HAP-1 (cell line): ENCODE measurements at regions not wholly inside any gene's neighbourhood (a gene's known extent, or its start where the extent isn't known, plus 50 kb on each side); places are given as distances from the start of the nearest gene placed in this dataset.

ENCODE experiments used
- DNase-seq, 2 experiments: peaks; one replicate each; pipeline ENCODE4 v3.0.0-alpha.2; 2016 to 2020; ENCODE audit warnings: low spot score in 2 of 2
- H3K27me3 ChIP-seq: fragments of 250-450 bp; sonication (Bioruptor Pico); 2 replicates; pipeline ENCODE4 v1.5.1; 2020; ENCODE audit warnings: low read depth, mild to moderate bottlenecking, moderate library complexity
- H3K36me3 ChIP-seq: fragments of 250-450 bp; sonication (Bioruptor Pico); replicated peaks from 2 replicates; pipeline ENCODE4 v1.5.1; 2020; ENCODE audit warnings: mild to moderate bottlenecking
- H3K4me1 ChIP-seq: fragments of 250-450 bp; sonication (Bioruptor Pico); 2 replicates; pipeline ENCODE4 v1.5.1; 2020; ENCODE audit warnings: mild to moderate bottlenecking
- H3K4me3 ChIP-seq: fragments of 250-450 bp; sonication (Bioruptor Pico); 2 replicates; pipeline ENCODE4 v1.5.1; 2020; ENCODE audit warnings: mild to moderate bottlenecking, moderate library complexity
- H3K9me3 ChIP-seq: fragments of 250-450 bp; sonication (Bioruptor Pico); 2 replicates; pipeline ENCODE4 v1.5.1; 2020; ENCODE audit warnings: mild to moderate bottlenecking, moderate library complexity
- in situ Hi-C: fragments of 300-500 bp; cut with MboI; formaldehyde crosslinking; loops from 3 replicates; pipeline ENCODE4 v1.14.3; 2020; ENCODE audit warnings: low sequenced_read_pairs, inconsistent platforms, mixed read lengths

DNA sequence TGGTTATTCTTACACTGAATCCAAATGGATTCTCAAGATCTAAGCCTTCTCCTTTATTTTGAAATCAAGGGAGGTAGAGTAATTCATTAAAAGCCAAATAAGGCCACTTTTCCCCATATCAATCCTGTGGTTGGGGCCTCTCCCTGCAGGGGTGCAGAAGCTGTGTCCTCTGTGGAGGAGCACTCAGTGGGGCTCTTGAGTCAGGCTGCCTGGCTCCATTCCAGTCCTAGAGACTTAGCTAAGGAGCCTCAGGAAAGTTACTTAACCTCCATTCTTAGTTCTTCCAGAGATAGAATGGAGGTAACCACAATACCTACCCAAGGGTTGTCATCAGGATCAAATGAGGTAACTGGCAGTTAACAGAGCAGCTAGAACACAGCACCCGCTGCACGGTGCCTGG, 564.3 kb downstream of the CMPK2 start:
- H3K4me1 ChIP-seq: no peaks in the 10 kb centered on the region
- no peaks in the 10 kb centered on the region for H3K36me3 ChIP-seq
- H3K4me3 ChIP-seq: no peak overlapping the region
- H3K27me3 ChIP-seq: no peaks in the 10 kb centered on the region
- no peaks in the 10 kb centered on the region for H3K9me3 ChIP-seq
- in situ Hi-C loops: no loop called here
- DNase-seq: no peak

DNA sequence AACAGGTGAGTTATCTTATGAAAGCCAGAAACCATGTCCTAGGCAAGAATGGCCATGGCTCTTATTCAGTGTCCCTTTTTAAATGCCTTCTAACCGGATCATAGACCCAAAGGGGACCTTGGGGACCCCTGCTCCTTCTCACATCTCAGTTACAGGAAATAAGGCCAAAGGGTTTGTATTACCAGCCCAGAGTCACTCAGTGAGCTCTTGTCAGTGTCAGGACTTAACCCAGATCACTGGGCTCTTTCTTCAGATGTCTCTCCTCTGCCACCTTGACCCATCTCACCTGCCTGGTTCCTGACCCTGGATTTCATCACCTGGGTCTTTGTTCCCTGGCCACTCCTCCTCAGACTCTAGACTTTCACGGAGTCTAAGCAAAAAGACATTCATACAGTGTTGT, 556.7 kb downstream of the CMPK2 start:
- Histone ChIP-seq H3K4me3 (no peak overlapping the region), H3K4me1 (no peaks in the 10 kb centered on the region), H3K36me3 (no peaks in the 10 kb centered on the region), H3K27me3 (no peaks in the 10 kb centered on the region), H3K9me3 (no peaks in the 10 kb centered on the region)
- DNase-seq: no peak
- in situ Hi-C loops: no loop called here

DNA sequence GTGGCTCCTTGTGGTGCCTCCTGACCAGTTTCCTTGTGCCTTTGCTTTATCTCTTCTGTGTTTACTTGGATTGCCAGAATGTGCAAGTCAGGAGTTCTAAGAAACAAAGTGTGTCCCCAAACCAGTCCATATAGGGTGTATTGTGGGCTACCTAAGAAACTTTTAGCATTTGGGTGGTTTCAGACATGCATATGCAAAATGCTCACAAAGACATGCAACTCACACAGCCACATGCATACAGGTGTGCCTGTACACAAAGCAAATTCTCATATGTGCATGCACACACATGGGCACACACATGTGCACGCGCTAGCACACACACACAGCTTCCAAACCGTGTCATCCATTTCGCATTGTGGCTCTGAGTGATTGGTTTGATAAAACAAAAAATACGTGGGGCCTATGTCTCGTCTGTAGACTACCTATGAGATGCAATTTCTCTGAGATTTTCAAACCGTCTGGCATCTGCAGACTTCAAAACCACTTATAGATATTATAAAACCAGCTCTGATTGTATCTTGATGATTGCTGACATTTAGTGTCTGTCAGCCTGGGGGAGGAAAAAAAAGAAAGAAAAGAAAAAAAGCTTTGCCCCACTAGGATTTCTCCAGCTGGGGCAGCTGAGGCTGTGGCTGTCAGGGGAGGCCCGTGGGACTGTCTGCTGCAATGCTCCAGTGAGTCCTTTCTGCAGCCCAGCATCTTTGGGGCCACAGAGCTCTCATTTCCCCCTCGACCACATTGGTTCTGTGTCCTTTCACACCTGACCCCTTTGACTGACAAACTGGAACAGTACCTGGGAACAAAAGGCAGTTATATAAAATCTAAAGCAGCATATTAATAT, 556.1 kb downstream of the CMPK2 start:
- no peak for DNase-seq
- Histone ChIP-seq H3K4me3 (no peak overlapping the region), H3K4me1 (no peaks in the 10 kb centered on the region), H3K27me3 (no peaks in the 10 kb centered on the region), H3K36me3 (no peaks in the 10 kb centered on the region), H3K9me3 (no peaks in the 10 kb centered on the region)
- in situ Hi-C loops: no loop called here

DNA sequence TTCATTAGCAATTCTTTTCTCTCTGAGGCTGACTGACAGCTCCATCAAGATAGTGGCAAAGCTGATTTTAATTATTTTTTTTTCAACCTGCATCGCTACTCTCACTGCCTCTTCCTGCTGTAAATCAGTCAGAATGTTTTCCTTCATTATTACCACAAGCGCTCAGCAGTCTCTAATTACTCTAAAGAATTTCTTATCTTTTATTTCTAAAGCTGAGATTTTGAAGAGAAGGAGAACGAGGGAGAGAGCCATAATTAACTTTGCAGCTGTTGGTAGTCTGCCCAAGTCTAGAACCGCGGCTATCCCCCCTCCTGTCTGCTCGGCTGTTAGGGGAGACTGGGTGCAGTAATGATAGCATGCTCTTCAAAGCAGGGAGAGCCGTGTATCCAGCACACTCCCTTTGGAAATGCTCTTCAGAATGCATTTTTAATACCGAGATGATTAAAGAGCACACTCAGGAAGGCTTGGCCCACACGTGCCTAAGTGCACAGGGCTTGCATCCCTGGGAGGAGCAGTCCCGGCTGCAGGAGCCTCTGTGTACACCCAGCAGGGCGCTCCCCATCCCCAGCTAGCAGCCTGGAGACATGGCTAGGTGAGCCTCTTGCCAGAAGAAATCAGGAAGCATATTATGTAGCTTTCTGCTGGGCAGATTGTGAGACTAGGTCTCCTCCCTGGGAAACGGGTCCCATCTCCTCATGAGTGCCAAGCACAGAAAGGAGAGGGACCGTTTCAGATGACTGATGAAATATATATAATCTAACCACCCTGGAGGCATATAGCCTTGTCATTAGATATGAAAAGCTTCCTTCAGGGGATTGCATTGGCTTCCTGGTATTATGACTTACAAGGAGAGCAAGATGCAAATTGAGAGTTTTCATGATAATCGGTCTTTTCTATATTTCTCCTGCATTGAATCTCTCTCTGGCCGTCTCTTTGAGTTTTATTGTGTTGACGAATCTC, 555.2 kb downstream of the CMPK2 start:
- no peak overlapping the region for H3K4me3 ChIP-seq
- no peaks in the 10 kb centered on the region for H3K9me3 ChIP-seq
- H3K4me1 ChIP-seq: no peaks in the 10 kb centered on the region
- DNase-seq: no peak
- no peaks in the 10 kb centered on the region for H3K36me3 ChIP-seq
- in situ Hi-C loops: no loop called here
- H3K27me3 ChIP-seq: no peaks in the 10 kb centered on the region

DNA sequence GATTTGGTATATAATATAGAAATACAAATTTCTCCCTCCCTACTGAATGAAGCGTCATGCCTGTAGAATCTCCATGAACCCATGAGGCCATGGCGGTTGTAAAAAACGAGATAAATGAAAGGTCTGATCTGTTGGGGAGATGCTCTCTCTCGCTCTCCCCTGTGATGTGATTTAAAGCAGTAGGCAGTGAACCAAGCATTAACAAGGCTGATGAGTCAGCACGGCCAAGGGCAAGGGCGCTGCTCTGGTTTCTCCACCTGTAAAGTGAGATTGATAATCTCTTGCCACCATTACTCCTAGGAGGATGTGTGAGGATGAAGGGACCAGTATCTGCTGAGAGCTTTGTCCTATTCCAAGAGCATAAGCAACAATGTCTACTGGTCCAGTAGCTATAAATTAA, 553.3 kb downstream of the CMPK2 start:
- Histone ChIP-seq H3K9me3 (no peaks in the 10 kb centered on the region), H3K4me1 (no peaks in the 10 kb centered on the region), H3K36me3 (no peaks in the 10 kb centered on the region), H3K27me3 (no peaks in the 10 kb centered on the region), H3K4me3 (no peak overlapping the region)
- DNase-seq: no peak
- in situ Hi-C loops: no loop called here

DNA sequence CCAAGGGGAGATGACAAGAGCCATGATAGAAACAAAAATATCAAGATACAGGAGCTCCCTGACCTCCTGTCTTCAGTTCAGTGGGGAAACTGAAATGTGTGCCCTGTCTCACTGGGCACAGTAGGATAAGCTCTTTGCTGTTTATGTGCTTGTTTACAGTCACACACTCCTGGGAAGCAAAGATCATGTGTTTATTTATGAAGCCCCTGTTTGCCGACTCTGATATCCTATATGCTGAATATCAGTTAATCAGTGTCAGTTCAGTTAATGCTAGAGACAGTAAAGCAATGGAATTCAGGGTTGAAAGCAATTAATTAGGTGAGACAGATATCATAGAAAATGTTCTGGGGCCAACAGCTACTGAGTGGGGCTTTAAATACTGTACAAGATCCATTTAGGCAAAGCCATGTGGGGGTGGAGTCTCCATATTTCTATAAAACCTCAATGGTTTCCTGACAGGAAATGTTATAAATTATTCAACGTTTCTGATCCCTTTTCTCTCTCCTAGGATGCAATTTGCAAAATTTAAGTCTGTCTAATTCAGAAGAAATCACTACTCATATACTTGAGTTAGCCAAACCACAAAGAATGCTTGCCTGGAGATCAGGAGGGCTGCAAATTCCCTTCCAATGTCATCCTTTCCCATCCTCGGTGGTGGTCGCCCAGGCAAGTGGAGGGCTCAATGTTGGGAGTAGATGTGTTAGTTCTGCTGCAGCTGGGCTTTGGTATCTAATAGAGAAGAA, 551.3 kb downstream of the CMPK2 start:
- DNase-seq: no peak
- in situ Hi-C loops: no loop called here

DNA sequence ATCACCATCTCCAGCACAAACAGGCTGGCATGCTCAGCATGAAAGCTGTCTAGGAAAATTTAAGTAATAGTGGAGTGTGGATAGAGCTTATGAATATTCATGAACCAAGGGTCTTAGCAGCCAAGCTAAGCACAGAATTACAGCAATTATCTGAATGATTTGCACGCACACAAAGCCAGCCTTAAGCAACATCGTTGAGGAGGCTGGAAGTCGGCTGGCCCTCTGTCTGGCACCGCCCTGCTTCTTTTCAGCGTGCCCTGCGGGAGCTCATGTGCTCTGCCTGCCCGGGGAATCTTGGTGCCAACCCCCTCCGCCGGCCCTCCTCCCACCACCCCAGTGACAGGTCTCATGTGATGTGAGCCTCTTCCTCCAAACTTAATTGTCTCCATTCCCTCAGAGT, 540.1 kb downstream of the CMPK2 start:
- no peaks in the 10 kb centered on the region for H3K36me3 ChIP-seq
- in situ Hi-C loops: no loop called here
- no peaks in the 10 kb centered on the region for H3K4me1 ChIP-seq
- no peak for DNase-seq
- H3K4me3 ChIP-seq: no peak overlapping the region
- no peaks in the 10 kb centered on the region for H3K9me3 ChIP-seq
- no peaks in the 10 kb centered on the region for H3K27me3 ChIP-seq

More for the DNA sequence above, 551.3 kb downstream of the CMPK2 start:
- no peaks in the 10 kb centered on the region for H3K27me3 ChIP-seq
- H3K36me3 ChIP-seq: no peaks in the 10 kb centered on the region
- H3K9me3 ChIP-seq: no peaks in the 10 kb centered on the region
- no peak overlapping the region for H3K4me3 ChIP-seq
- H3K4me1 ChIP-seq: no peaks in the 10 kb centered on the region

DNA sequence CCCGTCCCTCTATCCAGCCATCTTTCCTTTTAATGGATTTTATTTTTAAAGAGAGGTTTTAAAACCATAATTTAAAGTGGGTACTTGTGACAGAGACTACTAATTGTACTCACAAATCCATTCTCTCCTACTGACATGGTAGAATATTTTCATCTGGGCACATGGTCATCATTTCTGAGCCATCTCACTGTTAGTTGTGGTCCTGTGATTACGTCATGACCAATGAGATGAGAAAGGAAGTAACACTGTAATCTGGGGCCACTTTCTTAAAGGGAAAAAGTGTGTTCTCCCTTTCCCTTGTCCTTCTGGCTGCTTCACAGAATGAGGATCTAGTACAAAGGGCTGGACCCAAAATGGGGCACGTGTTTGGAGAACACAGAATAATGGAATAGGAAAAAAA, 538.7 kb downstream of the CMPK2 start:
- Histone ChIP-seq H3K9me3 (no peaks in the 10 kb centered on the region), H3K4me3 (no peak overlapping the region), H3K4me1 (no peaks in the 10 kb centered on the region), H3K36me3 (no peaks in the 10 kb centered on the region), H3K27me3 (no peaks in the 10 kb centered on the region)
- in situ Hi-C loops: no loop called here
- no peak for DNase-seq

DNA sequence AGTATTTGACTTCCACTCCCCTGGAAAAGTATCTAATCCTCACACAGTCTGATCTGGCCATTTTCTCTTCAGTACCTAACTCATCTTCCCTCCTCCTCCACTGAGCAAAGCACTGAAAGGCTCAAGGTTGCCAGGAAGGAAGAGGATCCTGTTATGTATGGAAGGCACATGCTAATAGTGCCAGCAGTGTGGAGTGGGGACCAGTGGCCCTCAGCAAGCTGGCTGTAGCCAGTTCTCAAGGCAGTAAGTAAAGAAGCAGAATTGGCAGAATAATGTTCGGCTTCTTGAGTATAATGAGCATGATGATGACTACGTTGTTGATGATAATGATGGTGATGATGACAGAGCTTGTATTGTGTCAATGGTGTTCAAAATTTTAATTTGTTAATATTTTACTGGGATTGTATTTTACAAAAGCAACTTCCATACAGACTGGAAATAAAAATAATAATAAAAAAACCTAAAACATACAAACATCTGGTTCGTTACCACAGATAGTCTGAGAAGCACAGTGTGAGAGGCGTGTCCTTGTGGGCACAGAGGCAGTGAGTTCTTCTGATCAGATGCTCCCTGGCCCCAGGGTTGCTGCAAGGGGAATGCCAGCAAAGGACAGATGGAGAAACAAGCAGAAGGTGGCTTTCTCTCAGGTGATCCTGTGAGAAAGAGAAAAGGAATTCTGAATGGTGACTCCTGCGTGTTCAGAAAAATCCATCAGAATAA, 528.8 kb downstream of the CMPK2 start:
- no peaks in the 10 kb centered on the region for H3K9me3 ChIP-seq
- no peak for DNase-seq
- no peaks in the 10 kb centered on the region; the same call in 1 of the 2 replicates for H3K27me3 ChIP-seq
- no peak overlapping the region for H3K4me3 ChIP-seq
- H3K36me3 ChIP-seq: no peaks in the 10 kb centered on the region
- in situ Hi-C loops: no loop called here
- H3K4me1 ChIP-seq: no peaks in the 10 kb centered on the region

DNA sequence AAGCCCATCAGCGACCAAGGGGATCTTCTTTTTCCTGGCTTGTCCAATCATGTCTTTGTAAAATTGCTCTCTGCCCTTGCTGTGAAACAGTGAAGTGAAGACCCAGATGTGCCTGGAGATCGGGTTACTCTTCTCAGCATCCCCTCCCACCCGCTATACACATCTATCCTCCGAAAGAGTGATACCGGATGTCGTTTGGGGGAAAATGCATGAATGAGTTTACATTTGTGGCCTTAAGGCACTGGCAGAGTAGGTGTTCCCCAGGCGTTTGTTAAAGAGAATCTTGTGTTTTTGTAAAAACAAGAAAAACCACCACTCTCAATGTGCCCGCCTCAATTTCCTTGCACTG, 528.3 kb downstream of the CMPK2 start:
- Histone ChIP-seq H3K27me3 (no peaks in the 10 kb centered on the region; the same call in 1 of the 2 replicates), H3K4me1 (no peaks in the 10 kb centered on the region), H3K9me3 (no peaks in the 10 kb centered on the region), H3K36me3 (no peaks in the 10 kb centered on the region), H3K4me3 (no peak overlapping the region)
- no peak for DNase-seq
- in situ Hi-C loops: no loop called here

DNA sequence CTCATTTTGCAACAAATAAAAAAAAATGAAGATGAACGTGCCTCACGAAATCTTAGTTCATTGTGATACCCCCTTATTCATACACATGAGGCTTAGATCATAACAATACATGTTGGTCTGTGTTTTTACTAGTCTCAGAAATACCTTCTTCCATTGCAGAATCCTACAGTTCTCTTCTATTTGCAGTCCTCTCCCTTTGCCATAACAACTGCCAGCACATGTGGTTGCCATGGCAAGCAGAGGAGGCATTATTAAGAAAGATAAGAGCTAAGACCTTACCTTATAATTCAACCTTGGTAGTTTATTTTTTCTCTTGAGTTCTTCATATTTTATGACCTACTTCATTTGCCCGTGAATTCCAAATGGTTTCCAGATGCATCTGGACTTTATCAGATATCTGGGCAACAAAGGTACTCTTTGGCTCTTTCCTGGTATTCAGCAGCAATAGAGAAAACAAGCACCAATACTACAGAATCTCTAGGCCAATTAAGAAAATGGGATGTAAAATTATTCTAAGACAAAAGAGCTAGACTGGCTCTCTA, 524.0 kb downstream of the CMPK2 start:
- no peak overlapping the region for H3K4me3 ChIP-seq
- no peaks in the 10 kb centered on the region for H3K4me1 ChIP-seq
- no peaks in the 10 kb centered on the region for H3K9me3 ChIP-seq
- H3K36me3 ChIP-seq: no peaks in the 10 kb centered on the region
- no peaks in the 10 kb centered on the region; the same call in 1 of the 2 replicates for H3K27me3 ChIP-seq
- no peak for DNase-seq
- in situ Hi-C loops: no loop called here

DNA sequence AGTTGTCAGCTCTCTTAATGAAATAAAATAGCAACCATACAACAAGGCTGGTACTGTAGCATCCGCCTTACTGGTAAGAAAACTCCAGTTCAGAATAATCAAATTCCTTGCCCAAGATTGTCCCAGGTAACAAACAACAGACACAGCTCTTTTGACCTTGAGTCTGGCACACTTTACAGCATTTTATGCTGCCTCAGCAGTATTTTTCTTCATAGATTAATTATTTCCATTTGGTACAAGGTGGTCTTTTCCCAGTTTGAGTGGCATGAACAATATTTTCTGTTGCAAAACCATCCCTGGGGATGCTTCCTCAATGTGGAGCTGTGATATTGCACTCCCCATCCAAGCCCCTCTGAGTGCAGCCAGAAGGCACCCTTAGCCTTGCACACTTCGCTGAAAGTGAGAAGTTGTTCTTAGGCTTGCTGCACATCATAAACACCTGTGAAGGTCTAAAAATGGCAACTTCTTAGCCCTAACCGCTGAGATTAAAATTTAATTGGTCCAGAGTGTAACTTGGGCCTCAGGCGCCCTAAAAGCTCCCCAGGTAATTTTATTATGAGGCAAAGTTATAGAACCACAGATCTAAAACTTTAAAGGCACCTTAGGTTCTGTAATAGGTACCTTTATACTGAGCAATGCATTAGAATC, 523.3 kb downstream of the CMPK2 start:
- Histone ChIP-seq H3K27me3 (no peaks in the 10 kb centered on the region; the same call in 1 of the 2 replicates), H3K4me3 (no peak overlapping the region), H3K4me1 (no peaks in the 10 kb centered on the region), H3K9me3 (no peaks in the 10 kb centered on the region), H3K36me3 (no peaks in the 10 kb centered on the region)
- DNase-seq: no peak
- in situ Hi-C loops: no loop called here
